HG03039 (cell line): ENCODE measurements at regions not wholly inside any gene's neighbourhood (a gene's known extent, or its start where the extent isn't known, plus 50 kb on each side); places are given as distances from the start of the nearest gene placed in this dataset.
"Not testable (repeated sequence)": the region's sequence is repeated elsewhere in the genome, so short reads cannot be mapped to it uniquely, and the experiment has no call there.

Source experiments
- ATAC-seq: cut with Tn5 transposase; IDR thresholded peaks from one replicate; pipeline ENCODE4 v1.9.1; 2021; ENCODE audit warnings: mild to moderate bottlenecking, moderate library complexity; ENCODE audit not compliant: unreplicated experiment

GRCh38 chr5:119694284-119694683 lies 64.9 kb downstream of the FAM170A start:
- ATAC-seq, result no peak

- no peak for ATAC-seq
Measured at GRCh38 chr5:119706049-119706448, 76.7 kb downstream of the FAM170A start.

- peak; percentile 61 for ATAC-seq
Measured at GRCh38 chr5:119708076-119708790, 78.9 kb downstream of the FAM170A start.

GRCh38 chr5:119721775-119722174 lies 92.4 kb downstream of the FAM170A start:
- ATAC-seq, result no peak

GRCh38 chr5:119725291-119725690 lies 95.9 kb downstream of the FAM170A start:
- ATAC-seq, result not testable (repeated sequence)

GRCh38 chr5:119726544-119726943 lies 97.2 kb downstream of the FAM170A start:
- ATAC-seq, result no peak

- ATAC-seq, result no peak
Measured at GRCh38 chr5:119740225-119740624, 110.9 kb downstream of the FAM170A start.

GRCh38 chr5:119741691-119742090 lies 112.3 kb downstream of the FAM170A start:
- ATAC-seq, result no peak

GRCh38 chr5:119742311-119742710 lies 113.0 kb downstream of the FAM170A start:
- ATAC-seq, result no peak

- peak; percentile 95 for ATAC-seq
Measured at GRCh38 chr5:119743927-119744326, 114.6 kb downstream of the FAM170A start.

GRCh38 chr5:119745976-119746375 lies 116.6 kb downstream of the FAM170A start:
- ATAC-seq, result no peak

GRCh38 chr5:119746984-119747383 lies 117.6 kb downstream of the FAM170A start:
- no peak for ATAC-seq

GRCh38 chr5:119750887-119751733 lies 121.8 kb downstream of the FAM170A start:
- ATAC-seq, result no peak

GRCh38 chr5:119751734-119752094 lies 122.4 kb downstream of the FAM170A start:
- no peak for ATAC-seq

GRCh38 chr5:119752921-119753886 lies 123.8 kb downstream of the FAM170A start:
- ATAC-seq, result no peak

- not testable (repeated sequence) for ATAC-seq
Measured at GRCh38 chr5:119754825-119755224, 125.5 kb downstream of the FAM170A start.

- ATAC-seq, result no peak
Measured at GRCh38 chr5:119757276-119757675, 127.9 kb downstream of the FAM170A start.

GRCh38 chr5:119769695-119770693 lies 140.6 kb downstream of the FAM170A start:
- ATAC-seq, result not testable (repeated sequence)

GRCh38 chr5:119780145-119780544 lies 150.8 kb downstream of the FAM170A start:
- not testable (repeated sequence) for ATAC-seq

GRCh38 chr5:119785057-119785456 lies 155.7 kb downstream of the FAM170A start:
- no peak for ATAC-seq
